ENCODE measurements at regions not wholly inside any gene's neighbourhood (a gene's known extent, or its start where the extent isn't known, plus 50 kb on each side); places are given as distances from the start of the nearest gene placed in this dataset.

GRCh38 chr1:69123486-69123885, 444.2 kb upstream of the LRRC7 start:
- TF ChIP-seq, protein P1, sequence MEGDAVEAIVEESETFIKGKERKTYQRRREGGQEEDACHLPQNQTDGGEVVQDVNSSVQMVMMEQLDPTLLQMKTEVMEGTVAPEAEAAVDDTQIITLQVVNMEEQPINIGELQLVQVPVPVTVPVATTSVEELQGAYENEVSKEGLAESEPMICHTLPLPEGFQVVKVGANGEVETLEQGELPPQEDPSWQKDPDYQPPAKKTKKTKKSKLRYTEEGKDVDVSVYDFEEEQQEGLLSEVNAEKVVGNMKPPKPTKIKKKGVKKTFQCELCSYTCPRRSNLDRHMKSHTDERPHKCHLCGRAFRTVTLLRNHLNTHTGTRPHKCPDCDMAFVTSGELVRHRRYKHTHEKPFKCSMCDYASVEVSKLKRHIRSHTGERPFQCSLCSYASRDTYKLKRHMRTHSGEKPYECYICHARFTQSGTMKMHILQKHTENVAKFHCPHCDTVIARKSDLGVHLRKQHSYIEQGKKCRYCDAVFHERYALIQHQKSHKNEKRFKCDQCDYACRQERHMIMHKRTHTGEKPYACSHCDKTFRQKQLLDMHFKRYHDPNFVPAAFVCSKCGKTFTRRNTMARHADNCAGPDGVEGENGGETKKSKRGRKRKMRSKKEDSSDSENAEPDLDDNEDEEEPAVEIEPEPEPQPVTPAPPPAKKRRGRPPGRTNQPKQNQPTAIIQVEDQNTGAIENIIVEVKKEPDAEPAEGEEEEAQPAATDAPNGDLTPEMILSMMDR (IDR thresholded peaks at IDR 0.05; ENCODE audit: insufficient read depth, low read depth, low read length): no peak
- DNase-seq (ENCODE audit: low read depth): no peak
- no peak overlapping the region for H3K4me3 ChIP-seq (ENCODE audit: low read depth, low read length)

DNA sequence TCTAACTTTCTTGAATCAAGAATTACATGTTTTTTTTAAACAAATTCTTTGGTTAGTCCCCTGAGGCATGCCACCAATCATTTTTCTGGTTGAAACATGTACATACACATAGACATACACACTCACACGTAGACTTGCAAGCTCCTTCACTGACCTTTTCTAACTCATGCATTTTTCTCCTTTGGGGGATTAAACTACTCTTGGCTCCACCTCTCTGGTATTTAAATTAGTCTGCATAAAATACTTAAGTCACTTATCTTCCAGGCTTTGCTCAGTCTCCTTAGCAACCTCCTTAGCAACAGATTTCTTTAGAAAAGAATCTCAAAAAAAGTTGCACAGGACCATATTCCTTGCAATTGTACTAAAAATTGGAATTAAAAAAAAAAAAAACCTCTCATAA, 440.9 kb upstream of the LRRC7 start:
- TF ChIP-seq, protein P1 (IDR thresholded peaks at IDR 0.05; ENCODE audit: insufficient read depth, low read depth, low read length): no peak
- H3K4me3 ChIP-seq (ENCODE audit: low read depth, low read length): no peak overlapping the region
- DNase-seq (ENCODE audit: low read depth): no peak

GRCh38 chr1:69128204-69128603, 439.5 kb upstream of the LRRC7 start:
- TF ChIP-seq, protein P1 (IDR thresholded peaks at IDR 0.05; ENCODE audit: insufficient read depth, low read depth, low read length): no peak
- no peak overlapping the region for H3K4me3 ChIP-seq (ENCODE audit: low read depth, low read length)
- DNase-seq (ENCODE audit: low read depth): no peak

GRCh38 chr1:69129538-69129937, 438.2 kb upstream of the LRRC7 start:
- TF ChIP-seq, protein P1 (IDR thresholded peaks at IDR 0.05; ENCODE audit: insufficient read depth, low read depth, low read length): no peak
- H3K4me3 ChIP-seq (ENCODE audit: low read depth, low read length): no peak overlapping the region
- no peak for DNase-seq (ENCODE audit: low read depth)

DNA sequence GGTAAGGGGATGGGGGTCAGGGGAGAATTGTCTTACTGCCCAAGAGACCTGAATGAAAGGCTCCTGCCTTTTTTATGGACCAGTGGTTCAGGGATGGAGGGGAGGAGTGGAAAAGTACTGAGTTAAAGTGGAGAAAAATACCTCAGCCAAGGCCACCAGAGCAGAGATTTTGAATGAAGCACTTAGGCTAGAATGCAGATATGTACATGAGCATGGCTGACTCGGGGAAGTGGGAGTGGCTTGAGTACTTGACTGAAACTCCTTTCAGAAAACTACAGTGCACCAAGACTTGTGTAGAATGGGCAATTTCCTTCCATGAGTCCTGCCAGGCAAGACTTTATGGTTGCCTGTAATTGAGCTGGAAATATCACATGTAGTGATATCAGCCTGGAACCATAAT, 429.6 kb upstream of the LRRC7 start:
- H3K4me3 ChIP-seq (ENCODE audit: low read depth, low read length): no peak overlapping the region
- no peak for DNase-seq (ENCODE audit: low read depth)
- TF ChIP-seq, protein P1 (IDR thresholded peaks at IDR 0.05; ENCODE audit: insufficient read depth, low read depth, low read length): no peak

GRCh38 chr1:69139007-69139406, 428.7 kb upstream of the LRRC7 start:
- H3K4me3 ChIP-seq (ENCODE audit: low read depth, low read length): no peak overlapping the region
- no peak for DNase-seq (ENCODE audit: low read depth)
- TF ChIP-seq, protein P1 (IDR thresholded peaks at IDR 0.05; ENCODE audit: insufficient read depth, low read depth, low read length): no peak

- TF ChIP-seq, protein P1 (IDR thresholded peaks at IDR 0.05; ENCODE audit: insufficient read depth, low read depth, low read length): no peak
- no peak for DNase-seq (ENCODE audit: low read depth)
- no peak overlapping the region for H3K4me3 ChIP-seq (ENCODE audit: low read depth, low read length)
Measured at GRCh38 chr1:69146303-69146702, 421.4 kb upstream of the LRRC7 start.
